Liver (tissue), 8 donors: ENCODE measurements at regions not wholly inside any gene's neighbourhood (a gene's known extent, or its start where the extent isn't known, plus 50 kb on each side); places are given as distances from the start of the nearest gene placed in this dataset.

Experiments used
- DNase-seq: peaks from one replicate; pipeline ENCODE4 v3.0.0-alpha.2; 2017; ENCODE audit warnings: low spot score
- H3K27ac ChIP-seq, 2 donors: one replicate each; pipeline ENCODE4 v1.7.0; 2013; ENCODE audit warnings: inconsistent platforms in 2 of 2, low read length in 2 of 2, control low read depth in 1 of 2, low read depth in 1 of 2, mild to moderate bottlenecking in 1 of 2
- H3K27me3 ChIP-seq, 4 donors: one replicate each; pipeline versions ENCODE4 v1.6.1 to v1.7.0; 2013; ENCODE audit warnings: low read length in 3 of 4, inconsistent platforms in 1 of 4, mild to moderate bottlenecking in 1 of 4, moderate library complexity in 1 of 4; ENCODE audit not compliant: control insufficient read depth in 4 of 4, insufficient read depth in 4 of 4
- H3K36me3 ChIP-seq, 4 donors: one replicate each; pipeline versions ENCODE4 v1.6.1 to v1.7.0; 2013; ENCODE audit warnings: low read length in 3 of 4, mild to moderate bottlenecking in 3 of 4, low read depth in 1 of 4, moderate library complexity in 1 of 4; ENCODE audit not compliant: control insufficient read depth in 4 of 4, insufficient read depth in 3 of 4
- H3K4me1 ChIP-seq, 4 donors: one replicate each; pipeline versions ENCODE4 v1.6.1 to v1.7.0; 2013; ENCODE audit warnings: low read length in 3 of 4, mild to moderate bottlenecking in 3 of 4, moderate library complexity in 1 of 4; ENCODE audit not compliant: control insufficient read depth in 4 of 4, insufficient read depth in 4 of 4
- H3K4me3 ChIP-seq, 3 donors: one replicate each; pipeline versions ENCODE4 v1.6.1 to v1.7.0; 2013; ENCODE audit warnings: low read length in 3 of 3, control low read depth in 1 of 3, low read depth in 1 of 3, mild to moderate bottlenecking in 1 of 3
- H3K9ac ChIP-seq, 2 donors: one replicate each; pipeline ENCODE4 v1.7.0; 2013; ENCODE audit warnings: low read length in 2 of 2, mild to moderate bottlenecking in 2 of 2, moderate library complexity in 2 of 2, control low read depth in 1 of 2, low read depth in 1 of 2
- H3K9me3 ChIP-seq, 4 donors: one replicate each; pipeline versions ENCODE4 v1.6.1 to v1.7.0; 2013; ENCODE audit warnings: low read length in 3 of 4; ENCODE audit not compliant: control insufficient read depth in 4 of 4
- EGR1 ChIP-seq, 2 donors: IDR thresholded peaks; 2 replicates each; pipeline ENCODE4 v1.6.1; 2016 to 2018; ENCODE audit warnings: antibody characterized with exemption in 2 of 2, low read depth in 2 of 2
- FOXA1 ChIP-seq: IDR thresholded peaks from 2 replicates; pipeline ENCODE4 v1.6.1; 2016; ENCODE audit warnings: antibody characterized with exemption
- FOXA2 ChIP-seq: IDR thresholded peaks from 2 replicates; pipeline ENCODE4 v1.6.1; 2016; ENCODE audit warnings: antibody characterized with exemption
- GABPA ChIP-seq, 2 donors: IDR thresholded peaks in 1 of 2; conservative IDR thresholded peaks in 1 of 2; 2 replicates each; pipeline ENCODE4 v1.6.1; 2016; ENCODE audit warnings: antibody characterized with exemption in 2 of 2, mild to moderate bottlenecking in 1 of 2, moderate library complexity in 1 of 2
- JUND ChIP-seq, 2 donors: IDR thresholded peaks; 2 replicates each; pipeline ENCODE4 v1.6.1; 2016; ENCODE audit warnings: antibody characterized with exemption in 2 of 2
- NR2F2 ChIP-seq: IDR thresholded peaks from 2 replicates; pipeline ENCODE4 v1.6.1; 2016; ENCODE audit warnings: antibody characterized with exemption
- RAD21 ChIP-seq, 2 donors: IDR thresholded peaks; 2 replicates each; pipeline ENCODE4 v1.6.1; 2016; ENCODE audit warnings: antibody characterized with exemption in 2 of 2, mild to moderate bottlenecking in 2 of 2
- RXRA ChIP-seq, 2 donors: IDR thresholded peaks; 2 replicates each; pipeline ENCODE4 v1.6.1; 2017 to 2018; ENCODE audit warnings: antibody characterized with exemption in 2 of 2, mild to moderate bottlenecking in 1 of 2
- SP1 ChIP-seq: IDR thresholded peaks from 2 replicates; pipeline ENCODE4 v1.6.1; 2018; ENCODE audit warnings: antibody characterized with exemption, mild to moderate bottlenecking
- TAF1 ChIP-seq: conservative IDR thresholded peaks from 2 replicates; pipeline ENCODE4 v1.6.1; 2016; ENCODE audit warnings: antibody characterized with exemption, mild to moderate bottlenecking
- YY1 ChIP-seq: IDR thresholded peaks from 2 replicates; pipeline ENCODE4 v1.6.1; 2016; ENCODE audit warnings: antibody characterized with exemption, mild to moderate bottlenecking
- WGBS: extraction: QIAGEN DNeasy Blood & Tissue Kit; methylation state at CpG from one replicate; pipeline ENCODE4 v1.1.7; 2013; 5-methylcytosine and 5-hydroxymethylcytosine counted together
- TF ChIP-seq, protein P1 (sequence below): IDR thresholded peaks from 2 replicates; pipeline ENCODE4 v1.6.1; 2016; ENCODE audit warnings: antibody characterized with exemption
- TF ChIP-seq, protein P2 (sequence below): IDR thresholded peaks from 2 replicates; pipeline ENCODE4 v1.6.1; 2016; ENCODE audit warnings: antibody characterized with exemption
- TF ChIP-seq, protein P3 (sequence below): IDR thresholded peaks from 2 replicates; pipeline ENCODE4 v1.6.1; 2016; ENCODE audit warnings: antibody characterized with exemption
- TF ChIP-seq, protein P4 (sequence below): fragments of 150-350 bp; IDR thresholded peaks from 2 replicates; pipeline ENCODE4 v1.5.1; 2017; ENCODE audit warnings: improper control_type of control experiment, low read depth, low read length; ENCODE audit not compliant: missing input control
- TF ChIP-seq, protein P5 (sequence below): IDR thresholded peaks from 2 replicates; pipeline ENCODE4 v1.6.1; 2016; ENCODE audit warnings: antibody characterized with exemption, mild to moderate bottlenecking
- donor health status: healthy.
- donor health status: healthy.
- donor health status: healthy.
- donor health status: healthy.
- donor health status: healthy.

DNA sequence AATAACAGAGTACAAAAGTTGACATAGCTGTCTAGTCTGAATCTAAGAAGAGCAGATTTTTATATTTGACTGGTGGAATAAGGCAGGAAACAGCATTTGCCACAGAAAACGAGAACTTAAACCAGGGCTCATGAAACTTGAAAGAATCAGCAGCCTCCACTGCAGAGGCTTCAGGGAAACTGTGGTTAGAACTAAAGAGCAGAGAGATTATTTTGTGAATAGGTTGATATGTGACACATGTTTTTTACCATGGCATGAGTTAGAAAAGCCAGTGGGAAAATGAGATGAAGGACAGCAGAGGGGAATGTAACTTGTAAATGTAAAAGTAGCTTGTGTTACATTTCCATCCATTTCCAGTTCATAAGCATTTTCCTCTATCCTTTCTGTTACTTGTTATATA is 63.7 kb upstream of the CAMK2D start:
- 71% methylated on average over 1 of the region's 1 CpG for WGBS
- DNase-seq, result no peak
- no peak overlapping the region for H3K27ac ChIP-seq
- peaks cover 0 to 4% (median 0%) of the 10 kb centered on the region in 4 donors for H3K4me1 ChIP-seq
- H3K9ac ChIP-seq, result no peak overlapping the region
- TF ChIP-seq NR2F2 (no peak), EGR1 (IDR thresholded peaks at IDR 0.05; ENCODE audit: low read depth in 2 of 2) (no peak), GABPA (IDR thresholded peaks at IDR 0.05 in 1 of 2, conservative IDR thresholded peaks at IDR 0.05 in 1 of 2) (no peak), RAD21 (IDR thresholded peaks at IDR 0.05) (no peak), JUND (IDR thresholded peaks at IDR 0.05) (no peak)
- TF ChIP-seq, protein P1, sequence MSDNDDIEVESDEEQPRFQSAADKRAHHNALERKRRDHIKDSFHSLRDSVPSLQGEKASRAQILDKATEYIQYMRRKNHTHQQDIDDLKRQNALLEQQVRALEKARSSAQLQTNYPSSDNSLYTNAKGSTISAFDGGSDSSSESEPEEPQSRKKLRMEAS, result no peak
- TF ChIP-seq, protein P2, sequence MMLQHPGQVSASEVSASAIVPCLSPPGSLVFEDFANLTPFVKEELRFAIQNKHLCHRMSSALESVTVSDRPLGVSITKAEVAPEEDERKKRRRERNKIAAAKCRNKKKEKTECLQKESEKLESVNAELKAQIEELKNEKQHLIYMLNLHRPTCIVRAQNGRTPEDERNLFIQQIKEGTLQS, result no peak
- TF ChIP-seq, protein P3, sequence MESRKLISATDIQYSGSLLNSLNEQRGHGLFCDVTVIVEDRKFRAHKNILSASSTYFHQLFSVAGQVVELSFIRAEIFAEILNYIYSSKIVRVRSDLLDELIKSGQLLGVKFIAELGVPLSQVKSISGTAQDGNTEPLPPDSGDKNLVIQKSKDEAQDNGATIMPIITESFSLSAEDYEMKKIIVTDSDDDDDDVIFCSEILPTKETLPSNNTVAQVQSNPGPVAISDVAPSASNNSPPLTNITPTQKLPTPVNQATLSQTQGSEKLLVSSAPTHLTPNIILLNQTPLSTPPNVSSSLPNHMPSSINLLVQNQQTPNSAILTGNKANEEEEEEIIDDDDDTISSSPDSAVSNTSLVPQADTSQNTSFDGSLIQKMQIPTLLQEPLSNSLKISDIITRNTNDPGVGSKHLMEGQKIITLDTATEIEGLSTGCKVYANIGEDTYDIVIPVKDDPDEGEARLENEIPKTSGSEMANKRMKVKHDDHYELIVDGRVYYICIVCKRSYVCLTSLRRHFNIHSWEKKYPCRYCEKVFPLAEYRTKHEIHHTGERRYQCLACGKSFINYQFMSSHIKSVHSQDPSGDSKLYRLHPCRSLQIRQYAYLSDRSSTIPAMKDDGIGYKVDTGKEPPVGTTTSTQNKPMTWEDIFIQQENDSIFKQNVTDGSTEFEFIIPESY, result no peak
- TF ChIP-seq, protein P4, sequence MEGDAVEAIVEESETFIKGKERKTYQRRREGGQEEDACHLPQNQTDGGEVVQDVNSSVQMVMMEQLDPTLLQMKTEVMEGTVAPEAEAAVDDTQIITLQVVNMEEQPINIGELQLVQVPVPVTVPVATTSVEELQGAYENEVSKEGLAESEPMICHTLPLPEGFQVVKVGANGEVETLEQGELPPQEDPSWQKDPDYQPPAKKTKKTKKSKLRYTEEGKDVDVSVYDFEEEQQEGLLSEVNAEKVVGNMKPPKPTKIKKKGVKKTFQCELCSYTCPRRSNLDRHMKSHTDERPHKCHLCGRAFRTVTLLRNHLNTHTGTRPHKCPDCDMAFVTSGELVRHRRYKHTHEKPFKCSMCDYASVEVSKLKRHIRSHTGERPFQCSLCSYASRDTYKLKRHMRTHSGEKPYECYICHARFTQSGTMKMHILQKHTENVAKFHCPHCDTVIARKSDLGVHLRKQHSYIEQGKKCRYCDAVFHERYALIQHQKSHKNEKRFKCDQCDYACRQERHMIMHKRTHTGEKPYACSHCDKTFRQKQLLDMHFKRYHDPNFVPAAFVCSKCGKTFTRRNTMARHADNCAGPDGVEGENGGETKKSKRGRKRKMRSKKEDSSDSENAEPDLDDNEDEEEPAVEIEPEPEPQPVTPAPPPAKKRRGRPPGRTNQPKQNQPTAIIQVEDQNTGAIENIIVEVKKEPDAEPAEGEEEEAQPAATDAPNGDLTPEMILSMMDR, result no peak
- peaks cover 0 to 3% (median 0%) of the 10 kb centered on the region in 4 donors for H3K27me3 ChIP-seq
- H3K9me3 ChIP-seq, result no peaks in the 10 kb centered on the region
- H3K4me3 ChIP-seq, result no peak overlapping the region
- H3K36me3 ChIP-seq, result no peaks in the 10 kb centered on the region

DNA sequence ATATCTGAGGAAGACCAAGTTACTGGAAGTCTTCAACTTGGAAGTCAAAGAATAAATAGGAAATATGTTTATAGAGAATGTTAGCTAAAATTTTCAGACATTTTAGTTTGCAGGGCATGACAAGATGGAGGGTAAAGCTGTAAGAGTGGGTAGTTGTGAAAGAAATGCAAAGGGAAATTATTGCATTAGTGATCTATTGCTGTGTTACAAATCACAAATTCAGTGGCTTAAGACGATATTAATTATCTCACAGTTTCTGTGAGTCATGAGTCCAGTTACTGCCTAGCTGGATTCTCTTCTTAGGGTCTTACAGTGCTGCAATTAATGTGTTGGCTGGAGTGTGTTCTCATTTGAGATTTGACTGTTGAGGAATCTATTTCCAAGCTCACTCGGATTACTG is 62.9 kb upstream of the CAMK2D start:
- no peaks in the 10 kb centered on the region for H3K36me3 ChIP-seq
- no peak for DNase-seq
- H3K9ac ChIP-seq, result no peak overlapping the region
- no peak overlapping the region for H3K4me3 ChIP-seq
- TF ChIP-seq, protein P5, sequence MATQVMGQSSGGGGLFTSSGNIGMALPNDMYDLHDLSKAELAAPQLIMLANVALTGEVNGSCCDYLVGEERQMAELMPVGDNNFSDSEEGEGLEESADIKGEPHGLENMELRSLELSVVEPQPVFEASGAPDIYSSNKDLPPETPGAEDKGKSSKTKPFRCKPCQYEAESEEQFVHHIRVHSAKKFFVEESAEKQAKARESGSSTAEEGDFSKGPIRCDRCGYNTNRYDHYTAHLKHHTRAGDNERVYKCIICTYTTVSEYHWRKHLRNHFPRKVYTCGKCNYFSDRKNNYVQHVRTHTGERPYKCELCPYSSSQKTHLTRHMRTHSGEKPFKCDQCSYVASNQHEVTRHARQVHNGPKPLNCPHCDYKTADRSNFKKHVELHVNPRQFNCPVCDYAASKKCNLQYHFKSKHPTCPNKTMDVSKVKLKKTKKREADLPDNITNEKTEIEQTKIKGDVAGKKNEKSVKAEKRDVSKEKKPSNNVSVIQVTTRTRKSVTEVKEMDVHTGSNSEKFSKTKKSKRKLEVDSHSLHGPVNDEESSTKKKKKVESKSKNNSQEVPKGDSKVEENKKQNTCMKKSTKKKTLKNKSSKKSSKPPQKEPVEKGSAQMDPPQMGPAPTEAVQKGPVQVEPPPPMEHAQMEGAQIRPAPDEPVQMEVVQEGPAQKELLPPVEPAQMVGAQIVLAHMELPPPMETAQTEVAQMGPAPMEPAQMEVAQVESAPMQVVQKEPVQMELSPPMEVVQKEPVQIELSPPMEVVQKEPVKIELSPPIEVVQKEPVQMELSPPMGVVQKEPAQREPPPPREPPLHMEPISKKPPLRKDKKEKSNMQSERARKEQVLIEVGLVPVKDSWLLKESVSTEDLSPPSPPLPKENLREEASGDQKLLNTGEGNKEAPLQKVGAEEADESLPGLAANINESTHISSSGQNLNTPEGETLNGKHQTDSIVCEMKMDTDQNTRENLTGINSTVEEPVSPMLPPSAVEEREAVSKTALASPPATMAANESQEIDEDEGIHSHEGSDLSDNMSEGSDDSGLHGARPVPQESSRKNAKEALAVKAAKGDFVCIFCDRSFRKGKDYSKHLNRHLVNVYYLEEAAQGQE, result no peak
- TF ChIP-seq FOXA1, result no peak
- TF ChIP-seq RXRA (IDR thresholded peaks at IDR 0.05), result no peak
- no peak for TF ChIP-seq FOXA2
- no peak for TF ChIP-seq TAF1
- TF ChIP-seq SP1, result no peak
- TF ChIP-seq YY1, result no peak
- no peak for TF ChIP-seq GABPA (IDR thresholded peaks at IDR 0.05 in 1 of 2, conservative IDR thresholded peaks at IDR 0.05 in 1 of 2)
- TF ChIP-seq JUND (IDR thresholded peaks at IDR 0.05), result no peak
- TF ChIP-seq, protein P1, result no peak
- no peak for TF ChIP-seq NR2F2
- 87% methylated on average over 2 of the region's 2 CpGs for WGBS
- peaks cover 0 to 4% (median 0%) of the 10 kb centered on the region in 4 donors for H3K4me1 ChIP-seq
- peaks cover 0 to 3% (median 0%) of the 10 kb centered on the region in 4 donors for H3K27me3 ChIP-seq
- H3K27ac ChIP-seq, result no peak overlapping the region
- no peaks in the 10 kb centered on the region for H3K9me3 ChIP-seq
